Neuronal stem cell (in vitro differentiated cells): ENCODE measurements at regions not wholly inside any gene's neighbourhood (a gene's known extent, or its start where the extent isn't known, plus 50 kb on each side); places are given as distances from the start of the nearest gene placed in this dataset.

ENCODE experiments used
- DNase-seq: peaks from one replicate; pipeline ENCODE4 v3.0.0-alpha.2; 2013; ENCODE audit warnings: low spot score
- H2AFZ ChIP-seq: one replicate; pipeline ENCODE4 v1.6.1; 2013; ENCODE audit warnings: mild to moderate bottlenecking, low read length, inconsistent platforms
- H2AK5ac ChIP-seq: 2 replicates; pipeline ENCODE4 v1.6.1; 2013; ENCODE audit warnings: low read depth, mild to moderate bottlenecking, inconsistent platforms, low read length, moderate library complexity, mixed read lengths
- H2BK120ac ChIP-seq: 2 replicates; pipeline ENCODE4 v1.6.1; 2013; ENCODE audit warnings: low read depth, mild to moderate bottlenecking, inconsistent platforms, low read length, moderate library complexity, mixed read lengths
- H2BK12ac ChIP-seq: one replicate; pipeline ENCODE4 v1.6.1; 2013; ENCODE audit warnings: low read length, inconsistent platforms
- H2BK15ac ChIP-seq: 2 replicates; pipeline ENCODE4 v1.6.1; 2013; ENCODE audit warnings: mild to moderate bottlenecking, low read length, inconsistent platforms, mixed read lengths
- H2BK5ac ChIP-seq: one replicate; pipeline ENCODE4 v1.6.1; 2013; ENCODE audit warnings: inconsistent platforms, mild to moderate bottlenecking, low read length, moderate library complexity
- H3K14ac ChIP-seq: one replicate; pipeline ENCODE4 v1.6.1; 2013; ENCODE audit warnings: low read length, inconsistent platforms
- H3K18ac ChIP-seq: 2 replicates; pipeline ENCODE4 v1.6.1; 2013; ENCODE audit warnings: low read length, inconsistent platforms
- H3K23ac ChIP-seq: 2 replicates; pipeline ENCODE4 v1.6.1; 2013; ENCODE audit warnings: low read depth, mild to moderate bottlenecking, mixed read lengths, low read length, inconsistent platforms; ENCODE audit not compliant: poor library complexity
- H3K27ac ChIP-seq: replicated peaks from 3 replicates; pipeline ENCODE4 v1.5.1; 2013; ENCODE audit warnings: low read length, inconsistent platforms
- H3K27me3 ChIP-seq, 3 experiments: 2 replicates each; pipeline ENCODE4 v1.6.1; 2013; ENCODE audit warnings: low read length in 3 of 3, mild to moderate bottlenecking in 2 of 3, inconsistent platforms in 1 of 3, low read depth in 1 of 3, mixed read lengths in 1 of 3, moderate library complexity in 1 of 3; ENCODE audit not compliant: control insufficient read depth in 3 of 3, insufficient read depth in 3 of 3
- H3K36me3 ChIP-seq, 2 donors: replicated peaks in 1 of 2; 2 replicates each; pipeline ENCODE4 v1.6.1; 2013; ENCODE audit warnings: low read length in 2 of 2; ENCODE audit not compliant: control insufficient read depth in 2 of 2, insufficient read depth in 2 of 2
- H3K4ac ChIP-seq: 2 replicates; pipeline ENCODE4 v1.6.1; 2013; ENCODE audit warnings: inconsistent platforms, mild to moderate bottlenecking, low read length, moderate library complexity
- H3K4me1 ChIP-seq, 2 donors: 1 replicate in 1 of 2; 2 replicates in 1 of 2; pipeline ENCODE4 v1.6.1; 2013; ENCODE audit warnings: low read length in 2 of 2, low read depth in 1 of 2; ENCODE audit not compliant: control insufficient read depth in 2 of 2, insufficient read depth in 1 of 2
- H3K4me2 ChIP-seq: one replicate; pipeline ENCODE4 v1.6.1; 2013; ENCODE audit warnings: mild to moderate bottlenecking, low read length, inconsistent platforms; ENCODE audit not compliant: insufficient read depth, poor library complexity, severe bottlenecking
- H3K4me3 ChIP-seq, 2 donors: 2 replicates each; pipeline ENCODE4 v1.5.1; 2013; ENCODE audit warnings: low read length in 2 of 2, mild to moderate bottlenecking in 2 of 2, inconsistent platforms in 1 of 2, moderate library complexity in 1 of 2
- H3K79me1 ChIP-seq: one replicate; pipeline ENCODE4 v1.6.1; 2013; ENCODE audit warnings: low read depth, mild to moderate bottlenecking, inconsistent platforms, low read length, moderate library complexity
- H3K9ac ChIP-seq: one replicate; pipeline ENCODE4 v1.6.1; 2013; ENCODE audit warnings: mild to moderate bottlenecking, low read depth, low read length, inconsistent platforms; ENCODE audit not compliant: poor library complexity
- H3K9me3 ChIP-seq, 2 donors: replicated peaks in 1 of 2; 2 replicates each; pipeline versions ENCODE3 to v1.6.1; 2013; ENCODE audit warnings: low read length in 2 of 2, mild to moderate bottlenecking in 2 of 2, inconsistent platforms in 1 of 2, low read depth in 1 of 2, mixed read lengths in 1 of 2, moderate library complexity in 1 of 2; ENCODE audit not compliant: control insufficient read depth in 2 of 2, insufficient read depth in 1 of 2
- H4K8ac ChIP-seq: one replicate; pipeline ENCODE4 v1.6.1; 2013; ENCODE audit warnings: low read depth, mild to moderate bottlenecking, inconsistent platforms, low read length, moderate library complexity
- H4K91ac ChIP-seq: one replicate; pipeline ENCODE4 v1.6.1; 2013; ENCODE audit warnings: low read length, low read depth, mild to moderate bottlenecking, inconsistent platforms; ENCODE audit not compliant: poor library complexity
- WGBS, 2 donors: extraction: QIAGEN DNeasy Blood & Tissue Kit; methylation state at CpG; one replicate each; pipeline ENCODE4 v1.1.7; 2013; ENCODE audit warnings: missing lambda C conversion rate in 2 of 2, mixed read lengths in 1 of 2; ENCODE audit not compliant: insufficient read length in 2 of 2, insufficient replicate concordance in 1 of 2; ENCODE audit errors: extremely low coverage in 2 of 2; 5-methylcytosine and 5-hydroxymethylcytosine counted together

DNA sequence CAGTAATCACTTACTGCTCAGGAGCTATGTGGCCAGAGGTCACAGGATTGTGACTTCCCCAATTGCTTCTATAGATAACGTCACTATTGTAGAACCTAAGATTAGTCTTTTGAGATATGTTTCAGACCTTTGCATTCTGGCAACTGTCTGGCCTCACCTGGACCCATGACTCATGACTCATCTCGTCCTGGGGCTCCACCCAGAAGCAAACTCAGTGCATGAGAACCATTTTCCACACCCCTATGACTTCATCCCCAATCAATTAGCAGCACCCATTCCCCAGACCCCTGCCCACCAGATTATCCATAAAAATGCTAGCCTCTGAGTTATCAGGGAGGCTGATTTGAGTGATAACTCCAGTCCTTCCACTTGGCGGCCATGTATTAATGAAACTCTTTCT is 186.9 kb downstream of the EMP1 start:
- H3K36me3 ChIP-seq, result no peaks in the 10 kb centered on the region
- no peak overlapping the region for H3K27ac ChIP-seq
- H3K23ac ChIP-seq, result no peak overlapping the region
- no peak overlapping the region for H3K4ac ChIP-seq
- no peak overlapping the region for H2BK120ac ChIP-seq
- no peak overlapping the region for H3K18ac ChIP-seq
- H3K9ac ChIP-seq, result no peak overlapping the region
- no peak overlapping the region for H2BK15ac ChIP-seq
- no peak overlapping the region for H4K8ac ChIP-seq
- H3K27me3 ChIP-seq, result no peaks in the 10 kb centered on the region
- no peak overlapping the region for H4K91ac ChIP-seq
- WGBS, 2 donors, result no CpG with 5 or more reads among the region's 3 CpGs
- H3K4me1 ChIP-seq, result peaks cover 0 to 6% of the 10 kb centered on the region in 2 donors
- H2AK5ac ChIP-seq, result no peak overlapping the region
- H3K4me3 ChIP-seq, result no peak overlapping the region
- no peak overlapping the region for H2AFZ ChIP-seq
- no peak overlapping the region for H3K14ac ChIP-seq
- no peaks in the 10 kb centered on the region for H3K79me1 ChIP-seq
- no peak overlapping the region for H2BK5ac ChIP-seq
- H2BK12ac ChIP-seq, result no peak overlapping the region
- no peak overlapping the region for H3K4me2 ChIP-seq
- no peaks in the 10 kb centered on the region for H3K9me3 ChIP-seq
- no peak for DNase-seq

DNA sequence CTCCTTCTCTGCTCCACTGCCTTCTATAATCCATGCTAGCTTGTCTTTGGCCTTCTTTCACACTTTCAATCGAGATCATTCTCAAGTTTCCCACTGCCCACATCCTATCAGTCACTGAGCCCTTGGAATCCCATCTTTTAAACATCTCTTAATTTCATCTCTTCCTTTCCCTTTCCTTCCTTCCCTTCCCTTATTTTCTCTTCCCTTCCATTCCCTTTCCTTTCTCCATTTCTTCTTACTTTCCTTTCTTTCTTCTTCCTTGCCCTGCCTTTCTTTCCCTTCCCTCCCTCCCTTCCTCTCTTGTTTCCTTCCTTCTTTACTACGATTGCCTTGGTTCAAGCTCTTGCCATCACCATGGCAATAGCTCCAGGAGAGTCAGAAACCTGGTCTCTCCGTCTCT is 183.8 kb downstream of the EMP1 start:
- Histone ChIP-seq H3K79me1 (no peaks in the 10 kb centered on the region), H3K4me2 (no peak overlapping the region), H4K91ac (no peak overlapping the region), H3K4me3 (no peak overlapping the region), H2BK15ac (no peak overlapping the region), H3K27me3 (no peaks in the 10 kb centered on the region), H3K18ac (no peak overlapping the region), H3K14ac (no peak overlapping the region), H2AFZ (no peak overlapping the region), H3K9ac (no peak overlapping the region), H2AK5ac (no peak overlapping the region), H3K4me1 (peaks cover 0 to 6% of the 10 kb centered on the region in 2 donors), H2BK12ac (no peak overlapping the region), H3K9me3 (no peaks in the 10 kb centered on the region), H3K27ac (no peak overlapping the region), H3K36me3 (no peaks in the 10 kb centered on the region), H4K8ac (no peak overlapping the region), H2BK120ac (no peak overlapping the region), H3K4ac (no peak overlapping the region), H2BK5ac (no peak overlapping the region), H3K23ac (no peak overlapping the region)
- no peak for DNase-seq
- WGBS, 2 donors, result no CpG with 5 or more reads among the region's 3 CpGs

DNA sequence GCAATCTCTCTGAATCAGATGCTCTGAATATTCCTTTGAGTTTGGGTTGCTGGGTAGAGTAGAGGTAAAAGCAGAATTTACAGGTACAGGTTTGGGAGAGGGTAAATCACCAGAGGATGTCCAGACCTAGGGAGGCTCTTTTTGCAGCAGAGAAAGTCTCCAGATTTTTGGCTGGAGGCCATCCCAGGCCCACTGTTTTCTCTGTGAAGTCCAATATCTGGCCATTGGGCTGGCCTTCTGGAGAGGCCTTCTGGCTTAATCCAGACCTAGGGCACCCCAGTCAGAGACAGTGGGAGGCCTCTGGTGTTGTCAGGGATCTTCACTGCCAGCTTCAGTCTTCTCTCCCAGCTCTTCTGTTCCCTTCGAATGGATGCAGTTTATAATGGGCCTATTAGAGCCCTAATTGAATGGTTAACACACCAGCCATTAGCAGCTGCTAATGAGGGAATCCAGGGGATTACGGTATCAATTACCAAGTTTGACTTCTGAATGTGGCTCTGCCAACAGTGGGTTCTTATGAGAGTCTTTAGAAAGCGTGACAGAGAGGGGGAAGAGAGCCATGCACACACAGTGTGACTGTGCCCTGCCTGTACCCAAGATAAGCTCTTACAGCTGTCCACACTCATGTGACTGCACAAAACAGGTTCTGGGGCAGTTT is 183.1 kb downstream of the EMP1 start:
- Histone ChIP-seq H4K8ac (no peak overlapping the region), H3K18ac (no peak overlapping the region), H2AFZ (no peak overlapping the region), H3K27me3 (no peaks in the 10 kb centered on the region), H2BK12ac (no peak overlapping the region), H3K27ac (no peak overlapping the region), H3K79me1 (no peaks in the 10 kb centered on the region), H3K14ac (no peak overlapping the region), H3K23ac (no peak overlapping the region), H3K4me3 (no peak overlapping the region), H2BK5ac (no peak overlapping the region), H2AK5ac (no peak overlapping the region), H3K4me2 (no peak overlapping the region), H3K4ac (no peak overlapping the region), H2BK15ac (no peak overlapping the region), H3K4me1 (peaks cover 0 to 6% of the 10 kb centered on the region in 2 donors), H3K9ac (no peak overlapping the region), H4K91ac (no peak overlapping the region), H3K36me3 (no peaks in the 10 kb centered on the region), H2BK120ac (no peak overlapping the region), H3K9me3 (no peaks in the 10 kb centered on the region)
- DNase-seq, result no peak
- WGBS, 2 donors, result no CpG with 5 or more reads among the region's 3 CpGs

DNA sequence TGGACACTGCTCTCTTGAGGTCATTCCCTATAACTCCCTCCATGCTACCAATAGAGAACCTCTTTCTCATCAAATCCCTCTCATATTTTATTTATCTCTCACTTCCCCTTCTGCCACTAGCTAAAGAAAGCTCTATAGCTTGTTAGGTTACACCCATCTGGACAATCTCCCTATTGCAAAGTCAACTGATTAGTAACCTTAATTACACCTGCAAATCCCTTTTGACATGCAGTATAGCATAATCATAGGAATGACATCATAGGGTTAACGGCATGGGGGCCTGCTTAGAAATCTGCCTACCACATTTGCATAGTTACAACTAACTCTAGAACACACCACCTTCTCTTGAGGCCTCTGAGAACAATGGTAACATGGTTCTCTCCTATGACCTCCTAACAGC is 181.2 kb downstream of the EMP1 start:
- Histone ChIP-seq H3K36me3 (no peaks in the 10 kb centered on the region), H3K27me3 (no peaks in the 10 kb centered on the region), H3K18ac (no peak overlapping the region), H4K8ac (no peak overlapping the region), H3K79me1 (no peaks in the 10 kb centered on the region), H2AK5ac (no peak overlapping the region), H2BK120ac (no peak overlapping the region), H3K4me2 (no peak overlapping the region), H2AFZ (no peak overlapping the region), H2BK15ac (no peak overlapping the region), H3K4me3 (no peak overlapping the region), H3K27ac (no peak overlapping the region), H3K9me3 (no peaks in the 10 kb centered on the region), H3K23ac (no peak overlapping the region), H4K91ac (no peak overlapping the region), H3K4ac (no peak overlapping the region), H3K14ac (no peak overlapping the region), H2BK5ac (no peak overlapping the region), H3K4me1 (peaks cover 0 to 6% of the 10 kb centered on the region in 2 donors), H2BK12ac (no peak overlapping the region), H3K9ac (no peak overlapping the region)
- no CpG with 5 or more reads among the region's 1 CpG for WGBS, 2 donors
- no peak for DNase-seq
